GM23338 (cell line): ENCODE measurements at regions not wholly inside any gene's neighbourhood (a gene's known extent, or its start where the extent isn't known, plus 50 kb on each side); places are given as distances from the start of the nearest gene placed in this dataset.

ENCODE experiments used
- ATAC-seq: fragments of 200-7000 bp; cut with Tn5 transposase; 3 replicates; pipeline ENCODE4 v1.9.1; 2020
- DNase-seq: peaks from one replicate; pipeline ENCODE4 v3.0.0-alpha.2; 2015; ENCODE audit warnings: low spot score
- H2AFZ ChIP-seq: fragments of 200-600 bp; sonication (generic); 2 replicates; pipeline ENCODE4 v1.8.0; 2016; ENCODE audit warnings: antibody characterized with exemption, mild to moderate bottlenecking, moderate library complexity
- H3F3A ChIP-seq: fragments of 200-600 bp; sonication (generic); replicated peaks from 2 replicates; pipeline ENCODE4 v1.8.0; 2017; ENCODE audit warnings: antibody characterized with exemption, mixed run types, low read depth
- H3K27ac ChIP-seq: fragments of 200-600 bp; sonication (generic); 2 replicates; pipeline ENCODE4 v1.6.1; 2016; ENCODE audit warnings: low read depth
- H3K27me3 ChIP-seq: fragments of 200-600 bp; sonication (generic); 2 replicates; pipeline ENCODE4 v1.8.0; 2016; ENCODE audit warnings: mild to moderate bottlenecking, mixed run types, moderate library complexity; ENCODE audit not compliant: insufficient read depth
- H3K36me3 ChIP-seq: fragments of 200-600 bp; sonication (generic); 2 replicates; pipeline ENCODE4 v1.8.0; 2016; ENCODE audit warnings: mild to moderate bottlenecking; ENCODE audit not compliant: insufficient read depth
- H3K4me1 ChIP-seq: fragments of 200-600 bp; sonication (generic); 2 replicates; pipeline ENCODE4 v1.8.0; 2016; ENCODE audit warnings: mild to moderate bottlenecking, moderate library complexity; ENCODE audit not compliant: insufficient read depth
- H3K4me2 ChIP-seq: fragments of 200-600 bp; sonication (generic); 2 replicates; pipeline ENCODE4 v1.7.1; 2017; ENCODE audit warnings: mixed run types
- H3K4me3 ChIP-seq: fragments of 200-600 bp; sonication (generic); 2 replicates; pipeline ENCODE4 v1.6.1; 2016; ENCODE audit warnings: mixed run types
- H3K79me2 ChIP-seq: fragments of 200-600 bp; sonication (generic); replicated peaks from 2 replicates; pipeline ENCODE4 v1.8.0; 2017; ENCODE audit warnings: mild to moderate bottlenecking; ENCODE audit not compliant: insufficient read depth
- H3K9me2 ChIP-seq: fragments of 200-600 bp; sonication (generic); 2 replicates; pipeline ENCODE4 v1.8.0; 2017; ENCODE audit not compliant: insufficient read depth
- H4K20me1 ChIP-seq: fragments of 200-600 bp; sonication (generic); replicated peaks from 2 replicates; pipeline ENCODE4 v1.8.0; 2017; ENCODE audit warnings: mild to moderate bottlenecking; ENCODE audit not compliant: insufficient read depth
- H3K27ac Mint-ChIP-seq: 2 replicates; pipeline ENCODE4 v1.8.0; 2020; ENCODE audit warnings: inconsistent platforms, mild to moderate bottlenecking, moderate library complexity, mixed read lengths
- H3K27me3 Mint-ChIP-seq: 3 replicates; pipeline ENCODE4 v1.8.0; 2022; ENCODE audit warnings: low read depth, mild to moderate bottlenecking, moderate library complexity, mixed read lengths, inconsistent platforms; ENCODE audit not compliant: insufficient read depth, poor library complexity
- H3K36me3 Mint-ChIP-seq: 3 replicates; pipeline ENCODE4 v1.8.0; 2021; ENCODE audit warnings: low read depth, mild to moderate bottlenecking, inconsistent platforms, moderate library complexity, mixed read lengths
- H3K4me1 Mint-ChIP-seq: 3 replicates; pipeline ENCODE4 v1.8.0; 2020; ENCODE audit warnings: mild to moderate bottlenecking, inconsistent platforms, mixed read lengths
- H3K4me3 Mint-ChIP-seq: 3 replicates; pipeline ENCODE4 v1.8.0; 2021; ENCODE audit warnings: moderate library complexity, mild to moderate bottlenecking, inconsistent platforms, mixed read lengths
- H3K9me3 Mint-ChIP-seq: 3 replicates; pipeline ENCODE4 v1.8.0; 2020; ENCODE audit warnings: moderate library complexity, mild to moderate bottlenecking, inconsistent platforms, mixed read lengths
- CREB1 ChIP-seq: fragments of 250-450 bp; sonication (Bioruptor Pico); IDR thresholded peaks from 2 replicates; pipeline ENCODE4 v1.5.0; 2020; ENCODE audit warnings: low read depth, mild to moderate bottlenecking, moderate library complexity
- EZH2 ChIP-seq: fragments of 200-600 bp; sonication (generic); IDR thresholded peaks from one replicate; pipeline ENCODE4 v1.8.0; 2017; ENCODE audit warnings: antibody characterized with exemption, mild to moderate bottlenecking, low read depth; ENCODE audit not compliant: unreplicated experiment
- EZH2phosphoT487 ChIP-seq: fragments of 200-600 bp; sonication (generic); IDR thresholded peaks from one replicate; pipeline ENCODE4 v1.8.1; 2018; ENCODE audit warnings: antibody characterized with exemption; ENCODE audit not compliant: unreplicated experiment
- JUNB ChIP-seq: IDR thresholded peaks from one replicate; pipeline ENCODE4 v1.6.1; 2016; ENCODE audit warnings: antibody characterized with exemption; ENCODE audit not compliant: unreplicated experiment
- NANOG ChIP-seq: IDR thresholded peaks from 2 replicates; pipeline ENCODE4 v1.6.1; 2016; ENCODE audit warnings: antibody characterized with exemption, borderline replicate concordance
- POLR2AphosphoS5 ChIP-seq: IDR thresholded peaks from 2 replicates; pipeline ENCODE4 v1.6.1; 2016; ENCODE audit warnings: antibody characterized with exemption, low read depth
- REST ChIP-seq: IDR thresholded peaks from one replicate; pipeline ENCODE4 v1.6.1; 2018; ENCODE audit warnings: antibody characterized with exemption; ENCODE audit not compliant: unreplicated experiment
- STAT1 ChIP-seq: IDR thresholded peaks from one replicate; pipeline ENCODE4 v1.6.1; 2016; ENCODE audit warnings: antibody characterized with exemption; ENCODE audit not compliant: unreplicated experiment
- ZNF114 ChIP-seq: fragments of 250-450 bp; sonication (Bioruptor Pico); IDR thresholded peaks from 2 replicates; pipeline ENCODE4 v1.5.0; 2020; ENCODE audit warnings: mild to moderate bottlenecking, moderate library complexity
- ZNF331 ChIP-seq: fragments of 250-450 bp; sonication (Bioruptor Pico); IDR thresholded peaks from 2 replicates; pipeline ENCODE4 v1.5.0; 2020; ENCODE audit warnings: low read depth, mild to moderate bottlenecking, moderate library complexity
- TF ChIP-seq, protein P1 (sequence below): IDR thresholded peaks from 2 replicates; pipeline ENCODE4 v1.6.1; 2016; ENCODE audit warnings: antibody characterized with exemption
- TF ChIP-seq, protein P2 (sequence below): fragments of 250-450 bp; sonication (Bioruptor Pico); IDR thresholded peaks from 2 replicates; pipeline ENCODE4 v1.5.0; 2020; ENCODE audit warnings: mild to moderate bottlenecking, moderate library complexity
- TF ChIP-seq, protein P3 (sequence below), 2 experiments: fragments of 200-600 bp in 1 of 2; sonication (generic) in 1 of 2; conservative IDR thresholded peaks; 2 replicates each; pipeline versions ENCODE4 v1.5.1 to v1.6.1; 2016 to 2017; ENCODE audit warnings: antibody characterized with exemption in 2 of 2, low read depth in 2 of 2, mild to moderate bottlenecking in 2 of 2, moderate library complexity in 1 of 2

DNA sequence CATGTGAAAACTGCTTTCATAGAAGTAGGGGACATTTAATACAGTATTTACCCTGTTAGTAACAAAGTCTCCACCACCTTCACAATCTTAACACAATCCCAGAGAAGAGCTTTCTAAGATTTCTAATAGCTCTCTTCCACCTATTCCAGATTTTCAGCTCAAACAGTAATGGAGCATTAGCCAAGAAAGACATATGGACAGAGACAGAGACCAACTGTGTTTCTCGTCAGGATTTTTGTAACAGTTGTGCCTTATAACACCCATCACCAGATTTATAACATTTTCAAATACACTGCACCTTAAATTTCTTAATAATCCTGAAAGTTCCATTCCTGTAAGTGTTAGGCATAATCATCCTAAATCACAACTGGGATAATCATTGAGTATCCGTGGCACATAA is 321.2 kb upstream of the TMTC1 start:
- Histone ChIP-seq H3K9me2 (no peaks in the 10 kb centered on the region), H3K4me2 (no peak overlapping the region), H3K4me1 (no peaks in the 10 kb centered on the region), H4K20me1 (no peaks in the 10 kb centered on the region; the same call in 1 of the 2 replicates), H3K27me3 (no peaks in the 10 kb centered on the region), H3K27ac (no peak overlapping the region), H3K4me3 (no peak overlapping the region), H3F3A (no peaks in the 10 kb centered on the region), H2AFZ (peak overlapping the region; percentile 52; the same call in 1 of the 2 replicates), H3K79me2 (no peaks in the 10 kb centered on the region), H3K36me3 (no peaks in the 10 kb centered on the region)
- H3K4me1 Mint-ChIP-seq = no peaks in the 10 kb centered on the region
- ATAC-seq (no peak), DNase-seq (no peak)
- 0 out of 3 replicates have a peak, but pooled peaks cover 6% of the 10 kb centered on the region for H3K36me3 Mint-ChIP-seq
- H3K4me3 Mint-ChIP-seq = no peak overlapping the region
- peaks cover 10% of the 10 kb centered on the region for H3K27me3 Mint-ChIP-seq
- peaks cover 14% of the 10 kb centered on the region for H3K9me3 Mint-ChIP-seq
- TF ChIP-seq CREB1 (CRISPR knock-in tag) (no peak), ZNF331 (CRISPR knock-in tag) (no peak), NANOG (no peak), POLR2AphosphoS5 (no peak), STAT1 (no peak), ZNF114 (CRISPR knock-in tag) (no peak), EZH2 (no peak), JUNB (no peak), REST (no peak), EZH2phosphoT487 (no peak)
- TF ChIP-seq, protein P1, sequence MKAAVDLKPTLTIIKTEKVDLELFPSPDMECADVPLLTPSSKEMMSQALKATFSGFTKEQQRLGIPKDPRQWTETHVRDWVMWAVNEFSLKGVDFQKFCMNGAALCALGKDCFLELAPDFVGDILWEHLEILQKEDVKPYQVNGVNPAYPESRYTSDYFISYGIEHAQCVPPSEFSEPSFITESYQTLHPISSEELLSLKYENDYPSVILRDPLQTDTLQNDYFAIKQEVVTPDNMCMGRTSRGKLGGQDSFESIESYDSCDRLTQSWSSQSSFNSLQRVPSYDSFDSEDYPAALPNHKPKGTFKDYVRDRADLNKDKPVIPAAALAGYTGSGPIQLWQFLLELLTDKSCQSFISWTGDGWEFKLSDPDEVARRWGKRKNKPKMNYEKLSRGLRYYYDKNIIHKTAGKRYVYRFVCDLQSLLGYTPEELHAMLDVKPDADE = no peak
- TF ChIP-seq, protein P2, sequence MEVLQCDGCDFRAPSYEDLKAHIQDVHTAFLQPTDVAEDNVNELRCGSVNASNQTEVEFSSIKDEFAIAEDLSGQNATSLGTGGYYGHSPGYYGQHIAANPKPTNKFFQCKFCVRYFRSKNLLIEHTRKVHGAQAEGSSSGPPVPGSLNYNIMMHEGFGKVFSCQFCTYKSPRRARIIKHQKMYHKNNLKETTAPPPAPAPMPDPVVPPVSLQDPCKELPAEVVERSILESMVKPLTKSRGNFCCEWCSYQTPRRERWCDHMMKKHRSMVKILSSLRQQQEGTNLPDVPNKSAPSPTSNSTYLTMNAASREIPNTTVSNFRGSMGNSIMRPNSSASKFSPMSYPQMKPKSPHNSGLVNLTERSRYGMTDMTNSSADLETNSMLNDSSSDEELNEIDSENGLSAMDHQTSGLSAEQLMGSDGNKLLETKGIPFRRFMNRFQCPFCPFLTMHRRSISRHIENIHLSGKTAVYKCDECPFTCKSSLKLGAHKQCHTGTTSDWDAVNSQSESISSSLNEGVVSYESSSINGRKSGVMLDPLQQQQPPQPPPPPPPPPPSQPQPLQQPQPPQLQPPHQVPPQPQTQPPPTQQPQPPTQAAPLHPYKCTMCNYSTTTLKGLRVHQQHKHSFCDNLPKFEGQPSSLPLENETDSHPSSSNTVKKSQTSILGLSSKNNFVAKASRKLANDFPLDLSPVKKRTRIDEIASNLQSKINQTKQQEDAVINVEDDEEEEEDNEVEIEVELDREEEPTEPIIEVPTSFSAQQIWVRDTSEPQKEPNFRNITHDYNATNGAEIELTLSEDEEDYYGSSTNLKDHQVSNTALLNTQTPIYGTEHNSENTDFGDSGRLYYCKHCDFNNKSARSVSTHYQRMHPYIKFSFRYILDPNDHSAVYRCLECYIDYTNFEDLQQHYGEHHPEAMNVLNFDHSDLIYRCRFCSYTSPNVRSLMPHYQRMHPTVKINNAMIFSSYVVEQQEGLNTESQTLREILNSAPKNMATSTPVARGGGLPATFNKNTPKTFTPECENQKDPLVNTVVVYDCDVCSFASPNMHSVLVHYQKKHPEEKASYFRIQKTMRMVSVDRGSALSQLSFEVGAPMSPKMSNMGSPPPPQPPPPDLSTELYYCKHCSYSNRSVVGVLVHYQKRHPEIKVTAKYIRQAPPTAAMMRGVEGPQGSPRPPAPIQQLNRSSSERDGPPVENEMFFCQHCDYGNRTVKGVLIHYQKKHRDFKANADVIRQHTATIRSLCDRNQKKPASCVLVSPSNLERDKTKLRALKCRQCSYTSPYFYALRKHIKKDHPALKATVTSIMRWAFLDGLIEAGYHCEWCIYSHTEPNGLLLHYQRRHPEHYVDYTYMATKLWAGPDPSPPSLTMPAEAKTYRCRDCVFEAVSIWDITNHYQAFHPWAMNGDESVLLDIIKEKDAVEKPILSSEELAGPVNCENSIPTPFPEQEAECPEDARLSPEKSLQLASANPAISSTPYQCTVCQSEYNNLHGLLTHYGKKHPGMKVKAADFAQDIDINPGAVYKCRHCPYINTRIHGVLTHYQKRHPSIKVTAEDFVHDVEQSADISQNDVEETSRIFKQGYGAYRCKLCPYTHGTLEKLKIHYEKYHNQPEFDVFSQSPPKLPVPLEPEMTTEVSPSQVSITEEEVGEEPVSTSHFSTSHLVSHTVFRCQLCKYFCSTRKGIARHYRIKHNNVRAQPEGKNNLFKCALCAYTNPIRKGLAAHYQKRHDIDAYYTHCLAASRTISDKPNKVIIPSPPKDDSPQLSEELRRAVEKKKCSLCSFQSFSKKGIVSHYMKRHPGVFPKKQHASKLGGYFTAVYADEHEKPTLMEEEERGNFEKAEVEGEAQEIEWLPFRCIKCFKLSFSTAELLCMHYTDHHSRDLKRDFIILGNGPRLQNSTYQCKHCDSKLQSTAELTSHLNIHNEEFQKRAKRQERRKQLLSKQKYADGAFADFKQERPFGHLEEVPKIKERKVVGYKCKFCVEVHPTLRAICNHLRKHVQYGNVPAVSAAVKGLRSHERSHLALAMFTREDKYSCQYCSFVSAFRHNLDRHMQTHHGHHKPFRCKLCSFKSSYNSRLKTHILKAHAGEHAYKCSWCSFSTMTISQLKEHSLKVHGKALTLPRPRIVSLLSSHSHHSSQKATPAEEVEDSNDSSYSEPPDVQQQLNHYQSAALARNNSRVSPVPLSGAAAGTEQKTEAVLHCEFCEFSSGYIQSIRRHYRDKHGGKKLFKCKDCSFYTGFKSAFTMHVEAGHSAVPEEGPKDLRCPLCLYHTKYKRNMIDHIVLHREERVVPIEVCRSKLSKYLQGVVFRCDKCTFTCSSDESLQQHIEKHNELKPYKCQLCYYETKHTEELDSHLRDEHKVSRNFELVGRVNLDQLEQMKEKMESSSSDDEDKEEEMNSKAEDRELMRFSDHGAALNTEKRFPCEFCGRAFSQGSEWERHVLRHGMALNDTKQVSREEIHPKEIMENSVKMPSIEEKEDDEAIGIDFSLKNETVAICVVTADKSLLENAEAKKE = no peak
- TF ChIP-seq, protein P3, sequence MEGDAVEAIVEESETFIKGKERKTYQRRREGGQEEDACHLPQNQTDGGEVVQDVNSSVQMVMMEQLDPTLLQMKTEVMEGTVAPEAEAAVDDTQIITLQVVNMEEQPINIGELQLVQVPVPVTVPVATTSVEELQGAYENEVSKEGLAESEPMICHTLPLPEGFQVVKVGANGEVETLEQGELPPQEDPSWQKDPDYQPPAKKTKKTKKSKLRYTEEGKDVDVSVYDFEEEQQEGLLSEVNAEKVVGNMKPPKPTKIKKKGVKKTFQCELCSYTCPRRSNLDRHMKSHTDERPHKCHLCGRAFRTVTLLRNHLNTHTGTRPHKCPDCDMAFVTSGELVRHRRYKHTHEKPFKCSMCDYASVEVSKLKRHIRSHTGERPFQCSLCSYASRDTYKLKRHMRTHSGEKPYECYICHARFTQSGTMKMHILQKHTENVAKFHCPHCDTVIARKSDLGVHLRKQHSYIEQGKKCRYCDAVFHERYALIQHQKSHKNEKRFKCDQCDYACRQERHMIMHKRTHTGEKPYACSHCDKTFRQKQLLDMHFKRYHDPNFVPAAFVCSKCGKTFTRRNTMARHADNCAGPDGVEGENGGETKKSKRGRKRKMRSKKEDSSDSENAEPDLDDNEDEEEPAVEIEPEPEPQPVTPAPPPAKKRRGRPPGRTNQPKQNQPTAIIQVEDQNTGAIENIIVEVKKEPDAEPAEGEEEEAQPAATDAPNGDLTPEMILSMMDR (conservative IDR thresholded peaks at IDR 0.05; ENCODE audit: low read depth in 2 of 2) = no peak
- no peak overlapping the region for H3K27ac Mint-ChIP-seq
